HL-60 (cell line): ENCODE measurements at regions not wholly inside any gene's neighbourhood (a gene's known extent, or its start where the extent isn't known, plus 50 kb on each side); places are given as distances from the start of the nearest gene placed in this dataset.

Experiments used
- DNase-seq, 2 experiments: peaks; one replicate each; pipeline ENCODE4 v3.0.0-alpha.2; 2010 to 2020; ENCODE audit warnings: low read depth in 1 of 2, low spot score in 1 of 2
- H3K27ac ChIP-seq: fragments of 250-450 bp; sonication (Bioruptor Pico); replicated peaks from 2 replicates; pipeline ENCODE4 v1.5.1; 2020; ENCODE audit warnings: mild to moderate bottlenecking, moderate library complexity
- H3K27me3 ChIP-seq: fragments of 250-450 bp; sonication (Bioruptor Pico); 2 replicates; pipeline ENCODE4 v1.5.1; 2021; ENCODE audit warnings: mild to moderate bottlenecking, moderate library complexity; ENCODE audit not compliant: insufficient read depth, poor library complexity, severe bottlenecking
- H3K4me3 ChIP-seq: replicated peaks from 2 replicates; pipeline ENCODE4 v1.5.1; 2011; ENCODE audit warnings: mild to moderate bottlenecking, control low read depth, low read length; ENCODE audit not compliant: insufficient read depth
- GABPA ChIP-seq: IDR thresholded peaks from 2 replicates; pipeline ENCODE4 v1.6.1; 2012; ENCODE audit warnings: low read depth
- POLR2AphosphoS5 ChIP-seq: IDR thresholded peaks from 2 replicates; pipeline ENCODE4 v1.6.1; 2012; ENCODE audit warnings: low read depth
- SPI1 ChIP-seq: IDR thresholded peaks from 2 replicates; pipeline ENCODE4 v1.6.1; 2012; ENCODE audit warnings: low read depth, mild to moderate bottlenecking, borderline replicate concordance
- TF ChIP-seq, protein P1 (sequence below): IDR thresholded peaks from 2 replicates; pipeline ENCODE4 v1.6.1; 2012; ENCODE audit warnings: low read depth; ENCODE audit not compliant: insufficient replicate concordance
- TF ChIP-seq, protein P2 (sequence below): IDR thresholded peaks from one replicate; pipeline ENCODE4 v1.5.1; 2011; ENCODE audit warnings: low read length, control low read depth, inconsistent platforms; ENCODE audit not compliant: insufficient read depth

DNA sequence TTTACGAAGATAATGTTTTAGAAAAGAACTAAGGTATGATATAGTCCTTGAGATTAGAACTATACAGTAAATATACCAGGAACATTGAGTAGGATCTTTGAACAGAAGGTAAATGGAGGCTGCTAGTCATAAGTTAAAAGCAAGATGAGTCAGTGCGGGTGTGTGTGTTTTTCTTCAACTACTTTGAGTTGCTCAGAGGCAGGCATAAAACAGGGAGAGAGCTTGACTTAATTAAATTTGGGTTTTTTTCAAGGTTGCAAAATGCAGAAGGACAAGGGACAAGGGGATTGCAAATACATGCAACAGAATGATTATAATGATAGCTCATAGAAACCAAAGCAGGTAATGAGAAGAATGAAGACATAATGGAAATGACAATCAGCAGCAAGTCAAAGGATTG, 815.1 kb downstream of the NCAM2 start:
- H3K4me3 ChIP-seq: no peak overlapping the region
- TF ChIP-seq, protein P1, sequence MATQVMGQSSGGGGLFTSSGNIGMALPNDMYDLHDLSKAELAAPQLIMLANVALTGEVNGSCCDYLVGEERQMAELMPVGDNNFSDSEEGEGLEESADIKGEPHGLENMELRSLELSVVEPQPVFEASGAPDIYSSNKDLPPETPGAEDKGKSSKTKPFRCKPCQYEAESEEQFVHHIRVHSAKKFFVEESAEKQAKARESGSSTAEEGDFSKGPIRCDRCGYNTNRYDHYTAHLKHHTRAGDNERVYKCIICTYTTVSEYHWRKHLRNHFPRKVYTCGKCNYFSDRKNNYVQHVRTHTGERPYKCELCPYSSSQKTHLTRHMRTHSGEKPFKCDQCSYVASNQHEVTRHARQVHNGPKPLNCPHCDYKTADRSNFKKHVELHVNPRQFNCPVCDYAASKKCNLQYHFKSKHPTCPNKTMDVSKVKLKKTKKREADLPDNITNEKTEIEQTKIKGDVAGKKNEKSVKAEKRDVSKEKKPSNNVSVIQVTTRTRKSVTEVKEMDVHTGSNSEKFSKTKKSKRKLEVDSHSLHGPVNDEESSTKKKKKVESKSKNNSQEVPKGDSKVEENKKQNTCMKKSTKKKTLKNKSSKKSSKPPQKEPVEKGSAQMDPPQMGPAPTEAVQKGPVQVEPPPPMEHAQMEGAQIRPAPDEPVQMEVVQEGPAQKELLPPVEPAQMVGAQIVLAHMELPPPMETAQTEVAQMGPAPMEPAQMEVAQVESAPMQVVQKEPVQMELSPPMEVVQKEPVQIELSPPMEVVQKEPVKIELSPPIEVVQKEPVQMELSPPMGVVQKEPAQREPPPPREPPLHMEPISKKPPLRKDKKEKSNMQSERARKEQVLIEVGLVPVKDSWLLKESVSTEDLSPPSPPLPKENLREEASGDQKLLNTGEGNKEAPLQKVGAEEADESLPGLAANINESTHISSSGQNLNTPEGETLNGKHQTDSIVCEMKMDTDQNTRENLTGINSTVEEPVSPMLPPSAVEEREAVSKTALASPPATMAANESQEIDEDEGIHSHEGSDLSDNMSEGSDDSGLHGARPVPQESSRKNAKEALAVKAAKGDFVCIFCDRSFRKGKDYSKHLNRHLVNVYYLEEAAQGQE: no peak
- TF ChIP-seq POLR2AphosphoS5 (no peak), GABPA (no peak)
- DNase-seq: no peak
- no peak overlapping the region for H3K27ac ChIP-seq
- H3K27me3 ChIP-seq: no peaks in the 10 kb centered on the region

DNA sequence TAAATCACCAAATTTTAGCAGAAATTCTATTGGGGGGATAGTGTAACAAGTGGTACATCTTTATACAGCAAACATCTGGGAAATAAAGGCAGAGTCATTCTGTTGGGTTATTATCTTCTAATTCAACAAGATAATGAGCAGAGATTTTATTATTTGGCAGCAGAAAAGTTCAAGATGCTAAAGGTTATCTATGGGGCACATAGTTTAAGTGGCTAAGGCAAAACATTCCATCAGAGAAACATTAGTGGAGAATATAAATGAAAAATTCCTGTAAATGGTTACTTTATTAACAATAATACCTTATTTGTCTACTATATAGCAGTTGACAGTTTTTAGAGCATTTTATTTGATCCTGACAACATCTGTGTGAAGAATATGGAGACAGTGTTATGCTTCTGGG, 815.7 kb downstream of the NCAM2 start:
- no peak for TF ChIP-seq GABPA
- TF ChIP-seq POLR2AphosphoS5: no peak
- TF ChIP-seq, protein P1: no peak
- TF ChIP-seq SPI1: no peak
- TF ChIP-seq, protein P2, sequence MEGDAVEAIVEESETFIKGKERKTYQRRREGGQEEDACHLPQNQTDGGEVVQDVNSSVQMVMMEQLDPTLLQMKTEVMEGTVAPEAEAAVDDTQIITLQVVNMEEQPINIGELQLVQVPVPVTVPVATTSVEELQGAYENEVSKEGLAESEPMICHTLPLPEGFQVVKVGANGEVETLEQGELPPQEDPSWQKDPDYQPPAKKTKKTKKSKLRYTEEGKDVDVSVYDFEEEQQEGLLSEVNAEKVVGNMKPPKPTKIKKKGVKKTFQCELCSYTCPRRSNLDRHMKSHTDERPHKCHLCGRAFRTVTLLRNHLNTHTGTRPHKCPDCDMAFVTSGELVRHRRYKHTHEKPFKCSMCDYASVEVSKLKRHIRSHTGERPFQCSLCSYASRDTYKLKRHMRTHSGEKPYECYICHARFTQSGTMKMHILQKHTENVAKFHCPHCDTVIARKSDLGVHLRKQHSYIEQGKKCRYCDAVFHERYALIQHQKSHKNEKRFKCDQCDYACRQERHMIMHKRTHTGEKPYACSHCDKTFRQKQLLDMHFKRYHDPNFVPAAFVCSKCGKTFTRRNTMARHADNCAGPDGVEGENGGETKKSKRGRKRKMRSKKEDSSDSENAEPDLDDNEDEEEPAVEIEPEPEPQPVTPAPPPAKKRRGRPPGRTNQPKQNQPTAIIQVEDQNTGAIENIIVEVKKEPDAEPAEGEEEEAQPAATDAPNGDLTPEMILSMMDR: no peak
- no peak overlapping the region for H3K27ac ChIP-seq
- no peak overlapping the region for H3K4me3 ChIP-seq
- no peaks in the 10 kb centered on the region for H3K27me3 ChIP-seq
- DNase-seq: no peak

DNA sequence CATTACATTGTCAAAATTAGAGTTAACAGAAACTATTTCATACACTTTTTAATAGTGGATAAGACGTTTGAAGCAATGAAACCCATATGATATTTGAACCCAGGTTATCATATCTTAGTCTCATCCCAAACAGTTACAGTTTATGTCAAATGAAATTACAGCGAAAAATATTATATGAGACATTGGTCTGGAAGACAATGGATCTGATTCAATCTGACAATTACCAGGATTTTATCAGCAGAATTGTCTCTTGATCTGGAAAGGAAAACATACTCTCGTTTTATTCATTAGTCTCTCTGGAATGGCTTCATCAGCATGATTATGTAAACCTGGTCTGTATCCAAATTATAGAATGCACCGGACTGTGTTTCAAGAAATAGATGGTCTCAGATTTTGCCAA, 818.6 kb downstream of the NCAM2 start:
- H3K27ac ChIP-seq: no peak overlapping the region
- TF ChIP-seq SPI1 (no peak), GABPA (no peak), POLR2AphosphoS5 (no peak)
- TF ChIP-seq, protein P1: no peak
- TF ChIP-seq, protein P2: no peak
- H3K4me3 ChIP-seq: no peak overlapping the region
- no peak for DNase-seq
- H3K27me3 ChIP-seq: no peaks in the 10 kb centered on the region

DNA sequence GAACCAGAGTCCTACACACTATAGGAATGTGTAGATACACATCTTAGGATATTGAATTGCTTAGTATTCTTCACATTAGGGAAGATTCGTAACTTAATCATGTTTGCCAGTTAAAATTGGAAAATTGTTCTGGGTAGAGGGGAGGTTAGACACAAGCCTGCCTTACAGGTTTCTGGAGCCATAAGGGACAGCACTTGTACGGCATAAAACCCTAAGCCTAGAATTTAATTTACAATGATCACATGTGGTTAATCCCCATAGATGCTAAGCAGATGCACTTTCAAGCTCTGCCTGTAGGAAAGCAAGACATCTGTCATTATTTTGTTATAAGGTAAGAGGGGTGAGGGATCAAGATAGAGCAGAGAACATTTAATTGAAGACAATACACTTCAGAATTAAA, 820.7 kb downstream of the NCAM2 start:
- no peak overlapping the region for H3K4me3 ChIP-seq
- TF ChIP-seq SPI1 (no peak), GABPA (no peak), POLR2AphosphoS5 (no peak)
- TF ChIP-seq, protein P2: no peak
- TF ChIP-seq, protein P1: no peak
- no peaks in the 10 kb centered on the region for H3K27me3 ChIP-seq
- DNase-seq: no peak
- H3K27ac ChIP-seq: no peak overlapping the region
